ENCODE measurements at regions not wholly inside any gene's neighbourhood (a gene's known extent, or its start where the extent isn't known, plus 50 kb on each side); places are given as distances from the start of the nearest gene placed in this dataset.
A peak's percentile ranks its signal among the peaks of the same experiment; 100 is the strongest.

GRCh38 chr2:134118279-134119116 is 135.4 kb upstream of the MGAT5 start (continued):
- peak; percentile 94 for TF ChIP-seq SKIL (IDR thresholded peaks at IDR 0.05; ENCODE audit: low read depth, poor library complexity, severe bottlenecking)
- no peak for TF ChIP-seq FOXK2 (IDR thresholded peaks at IDR 0.05)
- TF ChIP-seq CREB1 (IDR thresholded peaks at IDR 0.05; ENCODE audit: low read depth) = 0 out of 2 replicates have a peak, but pooled peaks have one; percentile 8
- TF ChIP-seq ZNF687 (IDR thresholded peaks at IDR 0.05) = 0 out of 2 replicates have a peak, but pooled peaks have one; percentile 38
- peak; percentile 87 for TF ChIP-seq MTA2 (IDR thresholded peaks at IDR 0.05; ENCODE audit: low read depth)
- TF ChIP-seq CBX3 (IDR thresholded peaks at IDR 0.05; ENCODE audit: borderline replicate concordance, low read depth) = no peak
- TF ChIP-seq CHD2 (IDR thresholded peaks at IDR 0.05; ENCODE audit: borderline replicate concordance, low read depth, low read length) = no peak
- peak; percentile 98 for TF ChIP-seq EED (IDR thresholded peaks at IDR 0.05; ENCODE audit: low read depth)
- no peak for TF ChIP-seq NFXL1 (IDR thresholded peaks at IDR 0.05; ENCODE audit: borderline replicate concordance)
- TF ChIP-seq DPF2 (IDR thresholded peaks at IDR 0.05) = peak; percentile 83
- TF ChIP-seq SRF (IDR thresholded peaks at IDR 0.05; ENCODE audit: low read depth in 2 of 2, low read length in 2 of 2) = peak in 1 of 2 experiments; percentile 63; a peak in 1 of 4 replicates
- TF ChIP-seq REST (IDR thresholded peaks at IDR 0.05; ENCODE audit: low read depth, low read length) = no peak

Measured in GM12878 (cell line).